Liver (tissue), 8 donors: ENCODE measurements at regions not wholly inside any gene's neighbourhood (a gene's known extent, or its start where the extent isn't known, plus 50 kb on each side); places are given as distances from the start of the nearest gene placed in this dataset.

Experiments used
- DNase-seq: peaks from one replicate; pipeline ENCODE4 v3.0.0-alpha.2; 2017; ENCODE audit warnings: low spot score
- H3K27ac ChIP-seq, 2 donors: one replicate each; pipeline ENCODE4 v1.7.0; 2013; ENCODE audit warnings: inconsistent platforms in 2 of 2, low read length in 2 of 2, control low read depth in 1 of 2, low read depth in 1 of 2, mild to moderate bottlenecking in 1 of 2
- H3K27me3 ChIP-seq, 4 donors: one replicate each; pipeline versions ENCODE4 v1.6.1 to v1.7.0; 2013; ENCODE audit warnings: low read length in 3 of 4, inconsistent platforms in 1 of 4, mild to moderate bottlenecking in 1 of 4, moderate library complexity in 1 of 4; ENCODE audit not compliant: control insufficient read depth in 4 of 4, insufficient read depth in 4 of 4
- H3K36me3 ChIP-seq, 4 donors: one replicate each; pipeline versions ENCODE4 v1.6.1 to v1.7.0; 2013; ENCODE audit warnings: low read length in 3 of 4, mild to moderate bottlenecking in 3 of 4, low read depth in 1 of 4, moderate library complexity in 1 of 4; ENCODE audit not compliant: control insufficient read depth in 4 of 4, insufficient read depth in 3 of 4
- H3K4me1 ChIP-seq, 4 donors: one replicate each; pipeline versions ENCODE4 v1.6.1 to v1.7.0; 2013; ENCODE audit warnings: low read length in 3 of 4, mild to moderate bottlenecking in 3 of 4, moderate library complexity in 1 of 4; ENCODE audit not compliant: control insufficient read depth in 4 of 4, insufficient read depth in 4 of 4
- H3K4me3 ChIP-seq, 3 donors: one replicate each; pipeline versions ENCODE4 v1.6.1 to v1.7.0; 2013; ENCODE audit warnings: low read length in 3 of 3, control low read depth in 1 of 3, low read depth in 1 of 3, mild to moderate bottlenecking in 1 of 3
- H3K9ac ChIP-seq, 2 donors: one replicate each; pipeline ENCODE4 v1.7.0; 2013; ENCODE audit warnings: low read length in 2 of 2, mild to moderate bottlenecking in 2 of 2, moderate library complexity in 2 of 2, control low read depth in 1 of 2, low read depth in 1 of 2
- H3K9me3 ChIP-seq, 4 donors: one replicate each; pipeline versions ENCODE4 v1.6.1 to v1.7.0; 2013; ENCODE audit warnings: low read length in 3 of 4; ENCODE audit not compliant: control insufficient read depth in 4 of 4
- CTCF ChIP-seq: fragments of 150-350 bp; IDR thresholded peaks from 2 replicates; pipeline ENCODE4 v1.5.1; 2017; ENCODE audit warnings: improper control_type of control experiment, low read depth, low read length; ENCODE audit not compliant: missing input control
- EGR1 ChIP-seq, 2 donors: IDR thresholded peaks; 2 replicates each; pipeline ENCODE4 v1.6.1; 2016 to 2018; ENCODE audit warnings: antibody characterized with exemption in 2 of 2, low read depth in 2 of 2
- FOXA1 ChIP-seq: IDR thresholded peaks from 2 replicates; pipeline ENCODE4 v1.6.1; 2016; ENCODE audit warnings: antibody characterized with exemption
- GABPA ChIP-seq, 2 donors: IDR thresholded peaks in 1 of 2; conservative IDR thresholded peaks in 1 of 2; 2 replicates each; pipeline ENCODE4 v1.6.1; 2016; ENCODE audit warnings: antibody characterized with exemption in 2 of 2, mild to moderate bottlenecking in 1 of 2, moderate library complexity in 1 of 2
- HNF4A ChIP-seq, 2 donors: conservative IDR thresholded peaks; 2 replicates each; pipeline ENCODE4 v1.6.1; 2016; ENCODE audit warnings: antibody characterized with exemption in 2 of 2, mild to moderate bottlenecking in 2 of 2
- HNF4G ChIP-seq: IDR thresholded peaks from 2 replicates; pipeline ENCODE4 v1.6.1; 2016; ENCODE audit warnings: antibody characterized with exemption
- JUND ChIP-seq, 2 donors: IDR thresholded peaks; 2 replicates each; pipeline ENCODE4 v1.6.1; 2016; ENCODE audit warnings: antibody characterized with exemption in 2 of 2
- MAX ChIP-seq: IDR thresholded peaks from 2 replicates; pipeline ENCODE4 v1.6.1; 2016; ENCODE audit warnings: antibody characterized with exemption
- NR2F2 ChIP-seq: IDR thresholded peaks from 2 replicates; pipeline ENCODE4 v1.6.1; 2016; ENCODE audit warnings: antibody characterized with exemption
- RAD21 ChIP-seq, 2 donors: IDR thresholded peaks; 2 replicates each; pipeline ENCODE4 v1.6.1; 2016; ENCODE audit warnings: antibody characterized with exemption in 2 of 2, mild to moderate bottlenecking in 2 of 2
- RXRA ChIP-seq, 2 donors: IDR thresholded peaks; 2 replicates each; pipeline ENCODE4 v1.6.1; 2017 to 2018; ENCODE audit warnings: antibody characterized with exemption in 2 of 2, mild to moderate bottlenecking in 1 of 2
- SP1 ChIP-seq: IDR thresholded peaks from 2 replicates; pipeline ENCODE4 v1.6.1; 2018; ENCODE audit warnings: antibody characterized with exemption, mild to moderate bottlenecking
- WGBS: extraction: QIAGEN DNeasy Blood & Tissue Kit; methylation state at CpG from one replicate; pipeline ENCODE4 v1.1.7; 2013; 5-methylcytosine and 5-hydroxymethylcytosine counted together
- TF ChIP-seq, protein P1 (sequence below): IDR thresholded peaks from 2 replicates; pipeline ENCODE4 v1.6.1; 2016; ENCODE audit warnings: antibody characterized with exemption, mild to moderate bottlenecking
- TF ChIP-seq, protein P2 (sequence below): IDR thresholded peaks from 2 replicates; pipeline ENCODE4 v1.6.1; 2016; ENCODE audit warnings: antibody characterized with exemption
- donor health status: healthy.
- donor health status: healthy.
- donor health status: healthy.
- donor health status: healthy.
- donor health status: healthy.

- WGBS = 87% methylated on average over 3 of the region's 3 CpGs
- H3K27me3 ChIP-seq = peaks cover 0 to 2% (median 0%) of the 10 kb centered on the region in 4 donors
- H3K4me3 ChIP-seq = no peak overlapping the region
- no peak overlapping the region for H3K9ac ChIP-seq
- H3K27ac ChIP-seq = no peak overlapping the region
- H3K4me1 ChIP-seq = no peaks in the 10 kb centered on the region
- H3K36me3 ChIP-seq = no peaks in the 10 kb centered on the region
- TF ChIP-seq, protein P1, sequence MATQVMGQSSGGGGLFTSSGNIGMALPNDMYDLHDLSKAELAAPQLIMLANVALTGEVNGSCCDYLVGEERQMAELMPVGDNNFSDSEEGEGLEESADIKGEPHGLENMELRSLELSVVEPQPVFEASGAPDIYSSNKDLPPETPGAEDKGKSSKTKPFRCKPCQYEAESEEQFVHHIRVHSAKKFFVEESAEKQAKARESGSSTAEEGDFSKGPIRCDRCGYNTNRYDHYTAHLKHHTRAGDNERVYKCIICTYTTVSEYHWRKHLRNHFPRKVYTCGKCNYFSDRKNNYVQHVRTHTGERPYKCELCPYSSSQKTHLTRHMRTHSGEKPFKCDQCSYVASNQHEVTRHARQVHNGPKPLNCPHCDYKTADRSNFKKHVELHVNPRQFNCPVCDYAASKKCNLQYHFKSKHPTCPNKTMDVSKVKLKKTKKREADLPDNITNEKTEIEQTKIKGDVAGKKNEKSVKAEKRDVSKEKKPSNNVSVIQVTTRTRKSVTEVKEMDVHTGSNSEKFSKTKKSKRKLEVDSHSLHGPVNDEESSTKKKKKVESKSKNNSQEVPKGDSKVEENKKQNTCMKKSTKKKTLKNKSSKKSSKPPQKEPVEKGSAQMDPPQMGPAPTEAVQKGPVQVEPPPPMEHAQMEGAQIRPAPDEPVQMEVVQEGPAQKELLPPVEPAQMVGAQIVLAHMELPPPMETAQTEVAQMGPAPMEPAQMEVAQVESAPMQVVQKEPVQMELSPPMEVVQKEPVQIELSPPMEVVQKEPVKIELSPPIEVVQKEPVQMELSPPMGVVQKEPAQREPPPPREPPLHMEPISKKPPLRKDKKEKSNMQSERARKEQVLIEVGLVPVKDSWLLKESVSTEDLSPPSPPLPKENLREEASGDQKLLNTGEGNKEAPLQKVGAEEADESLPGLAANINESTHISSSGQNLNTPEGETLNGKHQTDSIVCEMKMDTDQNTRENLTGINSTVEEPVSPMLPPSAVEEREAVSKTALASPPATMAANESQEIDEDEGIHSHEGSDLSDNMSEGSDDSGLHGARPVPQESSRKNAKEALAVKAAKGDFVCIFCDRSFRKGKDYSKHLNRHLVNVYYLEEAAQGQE = no peak
- TF ChIP-seq FOXA1 (no peak), CTCF (no peak), MAX (no peak), NR2F2 (no peak), RXRA (IDR thresholded peaks at IDR 0.05) (no peak), HNF4G (no peak), RAD21 (IDR thresholded peaks at IDR 0.05) (no peak), JUND (IDR thresholded peaks at IDR 0.05) (no peak), HNF4A (conservative IDR thresholded peaks at IDR 0.05) (no peak)
- TF ChIP-seq, protein P2, sequence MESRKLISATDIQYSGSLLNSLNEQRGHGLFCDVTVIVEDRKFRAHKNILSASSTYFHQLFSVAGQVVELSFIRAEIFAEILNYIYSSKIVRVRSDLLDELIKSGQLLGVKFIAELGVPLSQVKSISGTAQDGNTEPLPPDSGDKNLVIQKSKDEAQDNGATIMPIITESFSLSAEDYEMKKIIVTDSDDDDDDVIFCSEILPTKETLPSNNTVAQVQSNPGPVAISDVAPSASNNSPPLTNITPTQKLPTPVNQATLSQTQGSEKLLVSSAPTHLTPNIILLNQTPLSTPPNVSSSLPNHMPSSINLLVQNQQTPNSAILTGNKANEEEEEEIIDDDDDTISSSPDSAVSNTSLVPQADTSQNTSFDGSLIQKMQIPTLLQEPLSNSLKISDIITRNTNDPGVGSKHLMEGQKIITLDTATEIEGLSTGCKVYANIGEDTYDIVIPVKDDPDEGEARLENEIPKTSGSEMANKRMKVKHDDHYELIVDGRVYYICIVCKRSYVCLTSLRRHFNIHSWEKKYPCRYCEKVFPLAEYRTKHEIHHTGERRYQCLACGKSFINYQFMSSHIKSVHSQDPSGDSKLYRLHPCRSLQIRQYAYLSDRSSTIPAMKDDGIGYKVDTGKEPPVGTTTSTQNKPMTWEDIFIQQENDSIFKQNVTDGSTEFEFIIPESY = no peak
- DNase-seq = no peak
- peaks cover 0 to 2% (median 0%) of the 10 kb centered on the region in 4 donors for H3K9me3 ChIP-seq
Observed at GRCh38 chr4:181823645-181824044, 419.6 kb upstream of the TENM3 start.

DNA sequence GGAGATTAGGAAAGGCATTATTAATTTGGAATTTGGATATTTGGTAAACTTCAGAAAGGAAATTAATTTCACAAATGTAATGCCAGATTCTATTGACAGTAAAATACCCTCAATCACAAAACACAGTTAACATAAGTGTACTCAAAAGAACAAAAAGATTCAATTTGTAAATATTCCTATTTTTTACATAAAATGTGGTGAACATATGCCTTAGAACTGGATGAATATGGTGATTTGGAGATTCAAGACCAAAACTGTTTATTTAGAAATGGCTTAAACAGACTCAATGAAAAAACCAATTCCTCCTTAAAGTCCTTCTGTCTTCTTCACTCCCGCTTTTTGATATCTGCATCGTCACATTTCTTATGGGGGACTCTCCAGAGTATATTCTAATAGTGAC is 417.6 kb upstream of the TENM3 start:
- no peak overlapping the region for H3K27ac ChIP-seq
- 88% methylated on average over 2 of the region's 2 CpGs for WGBS
- no peaks in the 10 kb centered on the region for H3K36me3 ChIP-seq
- no peak for TF ChIP-seq HNF4A (conservative IDR thresholded peaks at IDR 0.05)
- TF ChIP-seq FOXA1 = no peak
- no peak for TF ChIP-seq EGR1 (IDR thresholded peaks at IDR 0.05; ENCODE audit: low read depth in 2 of 2)
- TF ChIP-seq, protein P1 = no peak
- no peak for TF ChIP-seq NR2F2
- no peak for TF ChIP-seq JUND (IDR thresholded peaks at IDR 0.05)
- no peak for TF ChIP-seq MAX
- no peak for TF ChIP-seq CTCF
- no peak for TF ChIP-seq RXRA (IDR thresholded peaks at IDR 0.05)
- no peak for TF ChIP-seq GABPA (IDR thresholded peaks at IDR 0.05 in 1 of 2, conservative IDR thresholded peaks at IDR 0.05 in 1 of 2)
- TF ChIP-seq, protein P2 = no peak
- no peak for TF ChIP-seq SP1
- no peak overlapping the region for H3K4me3 ChIP-seq
- no peaks in the 10 kb centered on the region for H3K4me1 ChIP-seq
- H3K9me3 ChIP-seq = no peaks in the 10 kb centered on the region
- no peaks in the 10 kb centered on the region for H3K27me3 ChIP-seq
- no peak overlapping the region for H3K9ac ChIP-seq
- no peak for DNase-seq
